22Rv1 (cell line): ENCODE measurements at regions not wholly inside any gene's neighbourhood (a gene's known extent, or its start where the extent isn't known, plus 50 kb on each side); places are given as distances from the start of the nearest gene placed in this dataset.

Experiments
- ZFX ChIP-seq: fragments of 450-650 bp; IDR thresholded peaks from 2 replicates; pipeline ENCODE4 v1.6.1; 2017; ENCODE audit warnings: antibody characterized with exemption, borderline replicate concordance
- TF ChIP-seq, protein P1 (sequence below): fragments of 450-650 bp; IDR thresholded peaks from 2 replicates; pipeline ENCODE4 v1.5.1; 2017; ENCODE audit warnings: mild to moderate bottlenecking

DNA sequence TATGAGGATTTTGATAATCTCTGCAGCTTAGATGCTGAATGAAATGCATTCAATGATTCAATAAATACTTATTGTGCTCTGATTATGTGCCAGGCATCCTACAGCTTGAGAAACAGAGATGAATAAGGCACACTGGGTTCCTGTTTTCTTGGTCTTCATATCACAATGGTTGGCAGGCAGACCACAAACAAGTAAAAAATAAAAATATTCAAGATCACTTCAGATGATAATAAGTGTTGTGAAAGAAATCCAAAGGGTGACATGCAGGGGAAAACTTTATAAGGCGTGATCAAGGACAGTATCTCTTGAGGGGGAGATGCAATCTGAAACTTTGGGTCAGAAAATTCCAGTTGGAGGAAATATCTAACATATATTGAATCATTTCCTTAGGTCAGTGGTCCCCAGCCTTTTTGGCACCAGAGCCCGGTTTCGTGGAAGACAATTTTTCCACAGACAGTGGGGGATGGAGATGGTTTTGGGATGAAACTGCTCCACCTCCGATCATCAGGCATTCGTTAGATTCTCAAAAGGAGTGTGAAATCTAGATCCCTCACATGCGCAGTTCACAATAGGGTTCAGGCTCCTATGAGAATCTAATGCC is 73.7 kb upstream of the RAP1B start:
- TF ChIP-seq, protein P1, sequence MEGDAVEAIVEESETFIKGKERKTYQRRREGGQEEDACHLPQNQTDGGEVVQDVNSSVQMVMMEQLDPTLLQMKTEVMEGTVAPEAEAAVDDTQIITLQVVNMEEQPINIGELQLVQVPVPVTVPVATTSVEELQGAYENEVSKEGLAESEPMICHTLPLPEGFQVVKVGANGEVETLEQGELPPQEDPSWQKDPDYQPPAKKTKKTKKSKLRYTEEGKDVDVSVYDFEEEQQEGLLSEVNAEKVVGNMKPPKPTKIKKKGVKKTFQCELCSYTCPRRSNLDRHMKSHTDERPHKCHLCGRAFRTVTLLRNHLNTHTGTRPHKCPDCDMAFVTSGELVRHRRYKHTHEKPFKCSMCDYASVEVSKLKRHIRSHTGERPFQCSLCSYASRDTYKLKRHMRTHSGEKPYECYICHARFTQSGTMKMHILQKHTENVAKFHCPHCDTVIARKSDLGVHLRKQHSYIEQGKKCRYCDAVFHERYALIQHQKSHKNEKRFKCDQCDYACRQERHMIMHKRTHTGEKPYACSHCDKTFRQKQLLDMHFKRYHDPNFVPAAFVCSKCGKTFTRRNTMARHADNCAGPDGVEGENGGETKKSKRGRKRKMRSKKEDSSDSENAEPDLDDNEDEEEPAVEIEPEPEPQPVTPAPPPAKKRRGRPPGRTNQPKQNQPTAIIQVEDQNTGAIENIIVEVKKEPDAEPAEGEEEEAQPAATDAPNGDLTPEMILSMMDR, result no peak
- TF ChIP-seq ZFX, result no peak
